Activated CD8-positive, alpha-beta memory T cell treated with anti-CD3 and anti-CD28 coated beads, Interleukin-2, amount 50 U/mL, for 4 hours (primary cell): ENCODE measurements at regions not wholly inside any gene's neighbourhood (a gene's known extent, or its start where the extent isn't known, plus 50 kb on each side); places are given as distances from the start of the nearest gene placed in this dataset.
"Not testable (repeated sequence)": the region's sequence is repeated elsewhere in the genome, so short reads cannot be mapped to it uniquely, and the experiment has no call there.

Experiments used
- DNase-seq: peaks from one replicate; pipeline ENCODE4 v3.0.0-alpha.2; 2020

GRCh38 chr3:82376883-82377282, 615.4 kb upstream of the GBE1 start:
- no peak for DNase-seq

DNA sequence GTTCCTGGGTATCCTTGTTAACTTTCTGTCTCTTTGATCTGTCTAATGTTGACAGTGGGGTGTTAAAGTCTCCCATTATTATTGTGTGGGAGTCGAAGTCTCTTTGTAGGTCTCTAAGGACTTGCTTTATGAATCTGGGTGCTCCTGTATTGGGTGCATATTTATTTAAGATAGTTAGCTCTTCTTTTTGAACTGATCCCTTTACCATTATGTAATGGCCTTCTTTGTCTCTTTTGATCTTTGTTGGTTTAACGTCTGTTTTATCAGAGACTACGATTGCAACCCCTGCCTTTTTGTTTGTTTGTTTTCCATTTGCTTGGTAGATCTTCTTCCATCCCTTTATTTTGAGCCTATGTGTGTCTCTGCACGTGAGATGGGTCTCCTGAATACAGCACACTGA, 612.4 kb upstream of the GBE1 start:
- not testable (repeated sequence) for DNase-seq

- no peak for DNase-seq
Measured at GRCh38 chr3:82364827-82365226, 603.4 kb upstream of the GBE1 start.

GRCh38 chr3:82363131-82363530, 601.7 kb upstream of the GBE1 start:
- no peak for DNase-seq

- no peak for DNase-seq
Measured at GRCh38 chr3:82355228-82355627, 593.8 kb upstream of the GBE1 start.

DNA sequence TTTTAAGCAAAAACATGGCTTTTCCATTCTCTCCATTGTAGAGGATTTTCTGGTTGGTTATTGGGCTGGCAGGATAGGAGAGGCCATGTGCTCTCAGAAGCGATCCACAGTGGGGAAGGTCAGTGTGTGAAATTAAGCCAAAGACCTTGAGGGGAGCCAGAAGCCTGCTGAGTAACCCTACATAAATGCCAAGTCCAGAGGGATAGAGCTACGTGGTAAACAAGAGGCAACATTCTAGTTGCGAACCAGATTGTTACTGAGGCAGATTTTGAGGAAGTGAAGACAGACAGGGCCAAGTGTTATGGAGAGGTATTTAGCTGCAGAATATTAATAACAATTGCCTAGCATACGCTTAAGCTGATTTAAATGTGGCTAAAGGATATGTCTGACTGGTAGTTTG, 592.8 kb upstream of the GBE1 start:
- no peak for DNase-seq

DNA sequence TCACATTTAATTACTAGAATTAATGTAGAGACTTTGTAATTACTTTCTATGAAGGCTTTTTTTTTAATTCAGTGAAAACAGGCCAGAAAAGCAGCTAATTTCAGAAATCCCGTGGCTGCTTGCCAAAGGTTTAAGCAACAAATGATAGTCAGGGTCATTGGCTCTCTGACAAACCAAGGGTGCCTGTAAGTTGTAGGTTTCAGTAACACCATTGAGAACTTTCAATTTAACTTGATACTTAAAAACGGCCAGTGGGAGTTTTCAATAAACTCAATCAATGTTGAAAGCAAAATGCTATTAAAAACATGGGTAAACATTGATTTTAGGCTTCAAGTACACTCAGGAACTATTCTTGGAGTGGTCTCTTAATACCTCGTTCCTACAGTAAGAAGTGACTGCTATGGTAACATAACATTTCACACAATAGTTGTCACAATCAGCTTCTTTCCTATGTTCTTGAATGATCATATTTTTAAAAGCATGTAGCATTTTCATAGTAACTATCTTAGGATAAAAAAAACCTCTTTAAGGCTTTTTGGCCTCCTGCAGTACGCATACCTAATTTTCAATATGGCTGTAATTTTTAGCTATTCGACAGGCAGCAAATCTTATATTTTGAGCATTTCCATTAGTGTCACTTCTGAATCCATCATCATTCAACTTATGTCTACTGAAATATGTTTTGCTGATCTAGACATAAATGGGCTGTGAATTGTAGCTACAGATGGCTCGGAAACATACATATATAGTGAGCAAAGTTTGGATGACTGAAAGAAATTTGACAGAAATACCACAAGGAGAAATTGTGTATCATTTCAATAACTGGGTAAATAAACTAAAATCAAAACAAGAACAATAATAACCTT, 592.1 kb upstream of the GBE1 start:
- no peak for DNase-seq

- DNase-seq: no peak
Measured at GRCh38 chr3:82347585-82347984, 586.1 kb upstream of the GBE1 start.

- DNase-seq: no peak
Measured at GRCh38 chr3:82342521-82342920, 581.1 kb upstream of the GBE1 start.

DNA sequence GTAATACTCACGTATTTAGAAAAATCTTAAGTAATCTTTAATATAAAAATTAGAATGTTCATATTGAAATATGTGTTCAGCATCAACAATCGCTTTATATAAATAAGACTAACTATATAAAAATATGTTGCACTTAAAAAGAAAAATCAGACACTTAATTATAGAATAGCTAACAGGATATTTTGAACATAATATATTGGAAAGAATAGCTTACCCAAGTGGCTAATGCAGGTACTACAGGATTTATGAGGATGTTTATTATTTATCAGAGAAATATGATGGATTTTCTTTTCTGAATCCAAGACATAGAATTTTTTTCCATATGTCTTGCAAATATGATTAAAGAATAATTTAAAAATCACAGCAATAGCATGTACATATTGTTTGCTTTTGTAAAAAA, 567.9 kb upstream of the GBE1 start:
- DNase-seq: no peak

- DNase-seq: no peak
Measured at GRCh38 chr3:82311901-82312300, 550.5 kb upstream of the GBE1 start.

GRCh38 chr3:82308755-82309154, 547.3 kb upstream of the GBE1 start:
- DNase-seq: no peak

DNA sequence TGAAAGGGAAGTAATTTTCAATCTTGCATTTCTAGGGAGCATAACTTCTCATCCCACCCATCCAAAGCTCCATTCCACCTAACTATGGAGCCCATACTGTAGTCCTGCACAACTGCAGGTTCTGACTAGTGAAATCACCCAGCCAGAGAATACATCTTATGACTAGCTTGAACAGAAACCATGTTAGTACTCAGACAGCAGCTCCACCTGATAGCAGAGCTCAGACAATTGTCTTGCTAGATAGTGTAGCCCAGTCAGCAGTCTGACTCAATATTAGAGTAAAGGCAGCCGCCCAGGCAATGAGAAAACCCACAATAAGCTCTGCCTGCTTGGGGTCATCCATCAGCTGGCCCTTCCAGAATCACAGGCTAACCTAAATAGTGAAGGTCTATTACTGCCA, 544.7 kb upstream of the GBE1 start:
- no peak for DNase-seq

DNA sequence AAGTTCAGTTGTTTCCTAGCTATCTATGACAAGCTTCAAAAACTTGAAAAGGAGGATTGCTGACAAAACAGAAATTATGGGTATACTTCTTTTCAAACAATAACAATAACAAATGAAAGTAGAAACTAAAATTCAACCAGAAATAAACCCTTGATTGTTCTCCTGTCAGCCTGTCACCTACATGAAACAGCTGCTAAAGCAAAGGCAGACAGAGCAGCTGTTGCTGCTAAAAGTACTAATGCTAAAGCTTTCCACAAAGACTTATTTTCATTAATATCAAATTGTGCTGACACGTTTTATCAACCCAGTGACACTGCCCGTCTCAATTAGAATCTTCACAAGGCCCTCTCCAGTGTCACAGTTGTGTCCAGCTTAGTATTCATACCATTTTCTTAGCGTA, 533.2 kb upstream of the GBE1 start:
- DNase-seq: no peak

DNA sequence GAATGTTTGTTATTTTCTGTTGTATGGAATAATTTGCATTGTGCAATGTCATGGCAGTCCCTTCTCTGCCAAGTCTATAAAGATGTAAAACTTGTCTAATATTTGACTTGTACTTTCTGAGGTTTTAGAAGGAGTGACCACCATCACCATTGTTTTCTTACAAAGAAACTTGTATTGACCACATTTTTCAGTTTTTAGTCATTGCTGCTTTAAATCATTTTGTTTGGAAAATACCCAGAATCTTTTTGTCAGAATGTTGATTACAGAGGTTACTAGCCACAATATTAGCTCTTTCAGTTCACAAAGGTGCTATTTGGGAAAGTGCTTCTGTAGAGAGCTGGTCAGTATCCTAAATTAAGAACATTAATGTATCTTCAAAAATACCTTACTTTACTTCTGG, 532.4 kb upstream of the GBE1 start:
- DNase-seq: no peak

DNA sequence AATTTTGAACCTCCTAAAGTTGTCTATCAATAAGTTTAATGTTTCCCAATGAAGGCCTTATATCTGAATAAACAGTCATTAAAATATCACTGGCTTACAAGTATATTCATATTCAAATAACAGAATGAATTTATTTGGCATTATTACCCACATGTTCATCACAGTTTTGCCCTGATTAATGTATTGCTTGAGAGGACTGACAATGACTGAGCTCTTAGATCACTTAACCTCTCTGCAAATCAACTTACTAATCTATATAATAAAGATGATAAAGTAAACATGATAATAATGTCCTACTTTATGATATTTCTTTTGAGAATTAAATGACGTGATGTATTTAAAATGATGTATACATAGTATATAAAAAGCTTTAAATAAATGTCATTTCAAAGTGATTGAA, 532.0 kb upstream of the GBE1 start:
- no peak for DNase-seq

DNA sequence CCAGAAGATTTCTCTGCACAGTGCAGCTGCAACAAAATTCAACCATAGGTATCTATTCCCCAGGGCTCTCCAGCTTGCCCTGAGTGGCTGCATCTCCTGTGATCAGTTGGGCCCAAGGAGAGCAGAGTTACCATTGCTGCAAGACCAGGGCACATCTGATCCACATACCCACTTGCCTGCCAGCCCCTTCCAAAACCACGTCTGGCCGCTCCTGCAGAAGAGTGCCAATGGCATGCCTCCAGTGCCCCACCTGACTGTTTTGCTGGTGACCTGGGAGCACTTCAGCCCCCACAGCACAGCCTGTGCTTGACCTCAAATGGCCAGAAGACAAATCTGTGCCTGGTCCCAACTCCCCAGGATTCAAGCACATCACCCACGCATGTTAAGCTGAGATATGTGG, 526.1 kb upstream of the GBE1 start:
- no peak for DNase-seq

- DNase-seq: no peak
Measured at GRCh38 chr3:82281205-82281604, 519.8 kb upstream of the GBE1 start.

- DNase-seq: no peak
Measured at GRCh38 chr3:82276992-82277391, 515.5 kb upstream of the GBE1 start.

GRCh38 chr3:82274897-82275296, 513.5 kb upstream of the GBE1 start:
- no peak for DNase-seq

DNA sequence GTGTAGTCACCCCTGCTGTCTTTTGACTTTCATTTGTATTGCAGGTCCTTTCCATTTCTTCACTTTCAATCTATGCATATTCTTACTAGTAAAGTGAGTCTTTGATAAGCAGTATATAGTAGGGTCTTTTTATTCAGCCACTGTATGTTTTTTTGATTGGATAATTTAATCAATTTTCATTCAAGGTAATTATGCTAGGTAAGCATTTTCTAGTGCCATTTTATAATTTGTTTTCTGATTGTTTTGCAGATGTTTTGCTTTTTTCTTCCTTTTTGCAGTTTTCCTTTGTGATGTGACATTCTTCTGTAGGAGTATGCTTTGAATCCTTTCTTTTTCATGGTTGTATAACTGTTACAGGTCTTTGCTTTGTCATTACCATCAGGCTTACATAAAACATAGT, 504.3 kb upstream of the GBE1 start:
- no peak for DNase-seq

DNA sequence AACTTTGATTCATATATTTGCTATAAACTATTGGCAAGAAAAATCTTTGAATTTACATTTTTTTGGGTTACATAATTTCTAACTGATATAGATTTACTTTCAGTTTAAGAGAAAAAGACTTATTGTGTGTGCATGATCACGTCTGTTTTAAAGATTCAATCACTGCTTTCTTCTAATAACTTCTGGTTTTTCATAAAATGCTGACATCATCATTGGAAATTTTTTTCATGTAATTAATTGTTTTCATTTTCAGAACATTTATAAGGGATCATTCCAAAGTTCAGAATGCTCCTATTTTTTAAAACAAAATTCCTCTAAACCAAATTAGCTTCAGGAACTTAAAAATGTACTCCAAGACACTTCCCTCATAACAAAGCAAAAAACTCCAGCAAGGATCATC, 500.7 kb upstream of the GBE1 start:
- no peak for DNase-seq

- no peak for DNase-seq
Measured at GRCh38 chr3:82261637-82262036, 500.2 kb upstream of the GBE1 start.

DNA sequence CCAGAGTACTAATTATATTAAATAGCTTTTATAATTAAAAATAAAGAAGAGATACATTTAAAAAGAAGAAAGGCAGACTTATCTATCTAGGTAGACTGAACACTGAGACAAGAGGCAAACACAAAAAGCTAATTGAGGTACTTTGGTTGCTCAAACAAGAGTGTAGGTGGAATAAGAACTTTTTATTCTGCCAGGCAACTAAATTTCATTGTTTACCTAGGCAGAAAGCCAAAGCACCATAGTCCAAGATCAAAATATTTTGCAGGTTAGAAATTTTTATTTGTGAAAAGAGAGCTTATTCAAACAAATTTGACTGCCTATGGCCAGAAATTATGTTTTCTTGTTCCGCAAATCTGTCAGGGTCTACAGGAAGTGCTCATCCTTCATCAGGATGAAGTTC, 499.6 kb upstream of the GBE1 start:
- no peak for DNase-seq

DNA sequence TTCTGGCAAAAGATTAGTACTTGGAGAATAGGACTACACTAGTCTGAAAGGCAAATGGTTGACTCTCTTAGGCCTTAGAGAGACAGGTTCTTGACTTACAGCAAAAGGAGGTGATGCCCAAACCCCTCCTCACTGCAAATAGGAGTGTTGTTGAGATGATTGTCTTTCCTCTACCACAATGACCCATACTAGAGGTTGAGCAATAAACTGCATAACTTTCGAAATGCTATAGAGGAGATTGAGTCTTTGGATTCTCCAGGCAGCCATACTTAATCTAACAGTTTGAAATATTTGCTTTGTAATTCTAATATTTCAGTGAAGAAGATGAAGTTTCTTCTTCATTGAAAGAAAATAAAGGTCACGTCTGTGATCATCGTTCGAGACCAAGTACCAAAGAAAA, 498.5 kb upstream of the GBE1 start:
- no peak for DNase-seq
